Endothelial cell of umbilical vein (primary cell): ENCODE measurements at regions not wholly inside any gene's neighbourhood (a gene's known extent, or its start where the extent isn't known, plus 50 kb on each side); places are given as distances from the start of the nearest gene placed in this dataset.

Experiments
- BruUV-seq: library from RNA; stranded (reverse); fragments of 400-500 nt; replicated peaks from 2 replicates; lab custom pipeline; 2021; lab: Mats Ljungman, UMichigan
- CTCF ChIA-PET: fragments of 300-600, 350-600 bp; sonication (Branson Sonifier 250); formaldehyde crosslinking; loops from one replicate; lab custom pipeline; 2021; ENCODE audit warnings: antibody characterized with exemption, inconsistent platforms; lab: Charles Lee
- POLR2A ChIA-PET: fragments of 300-600, 350-600 bp; sonication (Branson Sonifier 250); formaldehyde crosslinking; loops from one replicate; lab custom pipeline; 2021; ENCODE audit warnings: antibody characterized with exemption, inconsistent platforms; lab: Charles Lee
- DNase-seq: peaks from one replicate; pipeline ENCODE4 v3.0.0-alpha.2; 2011; ENCODE audit warnings: low read depth, low spot score
- FAIRE-seq: peaks from 2 replicates; lab custom pipeline; 2011; peaks lifted over from hg19 to GRCh38; lab: Jason Lieb, UNC
- H2AFZ ChIP-seq: 2 replicates; pipeline ENCODE4 v1.6.0; 2012; ENCODE audit warnings: low read depth, low read length, control low read depth, inconsistent platforms
- H3K27ac ChIP-seq: 2 replicates; pipeline ENCODE4 v1.5.1; 2011; ENCODE audit warnings: low read depth, mild to moderate bottlenecking, control low read depth, low read length, moderate library complexity; ENCODE audit not compliant: insufficient read depth
- H3K27me3 ChIP-seq, 2 experiments: 2 replicates each; pipeline versions ENCODE4 v1.6.0 to v1.6.1; 2011; ENCODE audit warnings: low read length in 2 of 2, mixed read lengths in 1 of 2; ENCODE audit not compliant: control insufficient read depth in 2 of 2, insufficient read depth in 2 of 2
- H3K36me3 ChIP-seq, 2 experiments: 2 replicates in 1 of 2; 3 replicates in 1 of 2; pipeline ENCODE4 v1.5.1; 2011; ENCODE audit warnings: low read length in 2 of 2, mild to moderate bottlenecking in 1 of 2, moderate library complexity in 1 of 2; ENCODE audit not compliant: control insufficient read depth in 2 of 2, insufficient read depth in 2 of 2; ENCODE audit errors: extremely low read depth in 1 of 2
- H3K4me1 ChIP-seq: 3 replicates; pipeline ENCODE4 v1.5.1; 2011; ENCODE audit warnings: mild to moderate bottlenecking, low read length; ENCODE audit not compliant: control insufficient read depth, insufficient read depth; ENCODE audit errors: extremely low read depth
- H3K4me2 ChIP-seq: 2 replicates; pipeline ENCODE4 v1.6.1; 2011; ENCODE audit warnings: low read length, control low read depth, mixed read lengths; ENCODE audit not compliant: insufficient read depth
- H3K4me3 ChIP-seq, 3 experiments: fragments of 200-600 bp in 1 of 3; sonication (generic), shearing (Covaris generic) in 1 of 3; replicated peaks in 1 of 3; 2 replicates each; pipeline ENCODE4 v1.5.1; 2011 to 2016; ENCODE audit warnings: control low read depth in 3 of 3, low read length in 3 of 3, mild to moderate bottlenecking in 2 of 3, inconsistent platforms in 1 of 3, low read depth in 1 of 3, moderate library complexity in 1 of 3; ENCODE audit not compliant: insufficient read depth in 1 of 3
- H3K79me2 ChIP-seq: 2 replicates; pipeline ENCODE4 v1.6.0; 2012; ENCODE audit warnings: low read length, inconsistent platforms; ENCODE audit not compliant: control insufficient read depth, insufficient read depth
- H3K9ac ChIP-seq: replicated peaks from 2 replicates; pipeline ENCODE3; 2011; ENCODE audit warnings: low read length, control low read depth; ENCODE audit not compliant: insufficient read depth; ENCODE audit errors: extremely low read depth
- H3K9me1 ChIP-seq: replicated peaks from 3 replicates; pipeline ENCODE4 v1.6.0; 2011; ENCODE audit warnings: mild to moderate bottlenecking, low read length; ENCODE audit not compliant: control insufficient read depth, insufficient read depth; ENCODE audit errors: extremely low read depth
- H3K9me3 ChIP-seq: replicated peaks from 2 replicates; pipeline ENCODE4 v1.5.1; 2012; ENCODE audit warnings: low read length, inconsistent platforms; ENCODE audit not compliant: control insufficient read depth, insufficient read depth
- H4K20me1 ChIP-seq: replicated peaks from 2 replicates; pipeline ENCODE3; 2011; ENCODE audit warnings: mild to moderate bottlenecking, low read length; ENCODE audit not compliant: control insufficient read depth, insufficient read depth; ENCODE audit errors: extremely low read depth
- EZH2 ChIP-seq: IDR thresholded peaks from 2 replicates; pipeline ENCODE4 v1.6.1; 2012; ENCODE audit warnings: borderline replicate concordance, low read depth, mild to moderate bottlenecking, moderate library complexity, low read length, inconsistent platforms; ENCODE audit not compliant: severe bottlenecking
- FOS ChIP-seq: IDR thresholded peaks from 2 replicates; pipeline ENCODE4 v1.6.1; 2011; ENCODE audit warnings: mild to moderate bottlenecking, low read length, moderate library complexity, borderline replicate concordance; ENCODE audit not compliant: insufficient read depth
- GATA2 ChIP-seq: IDR thresholded peaks from 2 replicates; pipeline ENCODE4 v1.7.0; 2011; ENCODE audit warnings: low read depth, mild to moderate bottlenecking, moderate library complexity, mixed read lengths, low read length; ENCODE audit not compliant: insufficient read length, insufficient read depth
- JUN ChIP-seq: IDR thresholded peaks from 2 replicates; pipeline ENCODE4 v1.6.1; 2011; ENCODE audit warnings: borderline replicate concordance, low read depth; ENCODE audit not compliant: insufficient read length, insufficient read depth
- MYC ChIP-seq: IDR thresholded peaks from one replicate; pipeline ENCODE4 v1.6.1; 2011; ENCODE audit warnings: mild to moderate bottlenecking, low read depth, low read length
- POLR2A ChIP-seq: IDR thresholded peaks from 2 replicates; pipeline ENCODE4 v1.6.1; 2012; ENCODE audit warnings: low read depth, mild to moderate bottlenecking, control low read depth, low read length
- POLR2AphosphoS5 ChIP-seq: IDR thresholded peaks from 2 replicates; pipeline ENCODE4 v1.6.1; 2012; ENCODE audit warnings: low read depth, mild to moderate bottlenecking, control low read depth, low read length, moderate library complexity; ENCODE audit not compliant: insufficient read depth
- dilution Hi-C: fragments of 300-500 bp; cut with MboI; formaldehyde crosslinking; loops from one replicate; pipeline ENCODE4 v1.15.0; 2019; ENCODE audit warnings: low sequenced_read_pairs; ENCODE audit not compliant: extremely low pct_ligation_motif_present
- intact Hi-C: fragments of 100-400 bp; cut with micrococcal nuclease; formaldehyde crosslinking; loops from one replicate; pipeline ENCODE4 v1.10.0; 2022
- TF ChIP-seq, protein P1 (sequence below), 2 donors: IDR thresholded peaks; 1 replicate in 1 of 2; 2 replicates in 1 of 2; pipeline ENCODE4 v1.5.1; 2011; ENCODE audit warnings: low read length in 2 of 2, mild to moderate bottlenecking in 2 of 2, moderate library complexity in 2 of 2, control low read depth in 1 of 2, inconsistent platforms in 1 of 2, low read depth in 1 of 2; ENCODE audit not compliant: insufficient read depth in 1 of 2; ENCODE audit errors: extremely low read depth in 1 of 2
- TF ChIP-seq, protein P2 (sequence below): IDR thresholded peaks from 2 replicates; pipeline ENCODE4 v1.6.1; 2011; ENCODE audit not compliant: insufficient read depth, insufficient read length

GRCh38 chr4:80139671-80140070 lies 57.6 kb upstream of the PRDM8 start:
- CTCF ChIA-PET = interaction anchor here (1.3 to 1.6 kb wide), 2 partner anchors 14 to 44 kb away, joined by 3 to 5 read pairs; no protein-coding TSS in a partner anchor
- H3K27ac ChIP-seq = no peak overlapping the region
- no peak overlapping the region for H3K4me3 ChIP-seq
- no peaks in the 10 kb centered on the region for H4K20me1 ChIP-seq
- intact Hi-C loops = no loop called here
- H3K9ac ChIP-seq = no peak overlapping the region
- no peaks in the 10 kb centered on the region for H3K36me3 ChIP-seq
- H3K9me1 ChIP-seq = no peaks in the 10 kb centered on the region
- no peaks in the 10 kb centered on the region for H3K27me3 ChIP-seq
- BruUV-seq = no TSS peak
- FAIRE-seq (no peak), DNase-seq (no peak)
- no peaks in the 10 kb centered on the region for H3K79me2 ChIP-seq
- no peak for TF ChIP-seq EZH2
- TF ChIP-seq POLR2AphosphoS5 = no peak
- TF ChIP-seq, protein P1, sequence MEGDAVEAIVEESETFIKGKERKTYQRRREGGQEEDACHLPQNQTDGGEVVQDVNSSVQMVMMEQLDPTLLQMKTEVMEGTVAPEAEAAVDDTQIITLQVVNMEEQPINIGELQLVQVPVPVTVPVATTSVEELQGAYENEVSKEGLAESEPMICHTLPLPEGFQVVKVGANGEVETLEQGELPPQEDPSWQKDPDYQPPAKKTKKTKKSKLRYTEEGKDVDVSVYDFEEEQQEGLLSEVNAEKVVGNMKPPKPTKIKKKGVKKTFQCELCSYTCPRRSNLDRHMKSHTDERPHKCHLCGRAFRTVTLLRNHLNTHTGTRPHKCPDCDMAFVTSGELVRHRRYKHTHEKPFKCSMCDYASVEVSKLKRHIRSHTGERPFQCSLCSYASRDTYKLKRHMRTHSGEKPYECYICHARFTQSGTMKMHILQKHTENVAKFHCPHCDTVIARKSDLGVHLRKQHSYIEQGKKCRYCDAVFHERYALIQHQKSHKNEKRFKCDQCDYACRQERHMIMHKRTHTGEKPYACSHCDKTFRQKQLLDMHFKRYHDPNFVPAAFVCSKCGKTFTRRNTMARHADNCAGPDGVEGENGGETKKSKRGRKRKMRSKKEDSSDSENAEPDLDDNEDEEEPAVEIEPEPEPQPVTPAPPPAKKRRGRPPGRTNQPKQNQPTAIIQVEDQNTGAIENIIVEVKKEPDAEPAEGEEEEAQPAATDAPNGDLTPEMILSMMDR (IDR thresholded peaks at IDR 0.05; ENCODE audit: extremely low read depth in 1 of 2, insufficient read depth in 1 of 2, low read depth in 1 of 2, low read length in 2 of 2) = no peak
- TF ChIP-seq MYC = no peak
- no peak for TF ChIP-seq FOS
- TF ChIP-seq GATA2 = no peak
- no peak for TF ChIP-seq POLR2A
- TF ChIP-seq JUN = no peak
- TF ChIP-seq, protein P2, sequence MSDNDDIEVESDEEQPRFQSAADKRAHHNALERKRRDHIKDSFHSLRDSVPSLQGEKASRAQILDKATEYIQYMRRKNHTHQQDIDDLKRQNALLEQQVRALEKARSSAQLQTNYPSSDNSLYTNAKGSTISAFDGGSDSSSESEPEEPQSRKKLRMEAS = no peak
- POLR2A ChIA-PET = no interaction called here
- H3K9me3 ChIP-seq = no peaks in the 10 kb centered on the region
- dilution Hi-C loops = no loop called here
- peaks cover 23% of the 10 kb centered on the region for H3K4me1 ChIP-seq
- no peak overlapping the region for H3K4me2 ChIP-seq
- no peak overlapping the region for H2AFZ ChIP-seq
